GM23248 (cell line): ENCODE measurements at regions not wholly inside any gene's neighbourhood (a gene's known extent, or its start where the extent isn't known, plus 50 kb on each side); places are given as distances from the start of the nearest gene placed in this dataset.

Experiments
- EZH2 ChIP-seq: fragments of 200-600 bp; sonication (generic); IDR thresholded peaks from 2 replicates; pipeline ENCODE4 v1.6.1; 2018; ENCODE audit warnings: antibody characterized with exemption, mild to moderate bottlenecking; ENCODE audit not compliant: insufficient read depth, poor library complexity, severe bottlenecking
- EZH2phosphoT487 ChIP-seq: fragments of 200-600 bp; sonication (generic); IDR thresholded peaks from 2 replicates; pipeline ENCODE4 v1.6.1; 2018; ENCODE audit warnings: antibody characterized with exemption, moderate library complexity, mild to moderate bottlenecking, low read depth; ENCODE audit not compliant: insufficient read depth

GRCh38 chr1:82582347-82582746, 781.6 kb downstream of the ADGRL2 start:
- TF ChIP-seq EZH2 (no peak), EZH2phosphoT487 (no peak)
